Coronary artery (tissue), 2 donors: ENCODE measurements at regions not wholly inside any gene's neighbourhood (a gene's known extent, or its start where the extent isn't known, plus 50 kb on each side); places are given as distances from the start of the nearest gene placed in this dataset.

Source experiments
- DNase-seq: peaks from one replicate; pipeline ENCODE4 v3.0.0-alpha.2; 2017; ENCODE audit warnings: low spot score
- H3K27ac ChIP-seq, 2 donors: fragments of 200-600 bp; sonication (generic); one replicate each; pipeline ENCODE4 v1.5.1; 2016 to 2019
- H3K4me3 ChIP-seq: fragments of 200-600 bp; sonication (generic); 2 replicates; pipeline ENCODE4 v1.5.1; 2016; ENCODE audit warnings: mild to moderate bottlenecking, moderate library complexity
- CTCF ChIP-seq: fragments of 200-600 bp; sonication (generic); IDR thresholded peaks from one replicate; pipeline ENCODE4 v1.5.1; 2019; ENCODE audit warnings: antibody characterized with exemption

- Histone ChIP-seq H3K4me3 (no peak overlapping the region), H3K27ac (no peak overlapping the region)
- DNase-seq: no peak
- TF ChIP-seq CTCF: no peak
Observed at GRCh38 chr6:135575629-135576028, 78.1 kb upstream of the AHI1 start.

GRCh38 chr6:135576055-135576454, 78.5 kb upstream of the AHI1 start:
- no peak overlapping the region for H3K4me3 ChIP-seq
- DNase-seq: no peak
- TF ChIP-seq CTCF: no peak
- no peak overlapping the region for H3K27ac ChIP-seq

- no peak overlapping the region for H3K4me3 ChIP-seq
- TF ChIP-seq CTCF: no peak
- H3K27ac ChIP-seq: no peak overlapping the region
- DNase-seq: no peak
Observed at GRCh38 chr6:135577059-135577538, 79.6 kb upstream of the AHI1 start.

GRCh38 chr6:135578976-135579375, 81.4 kb upstream of the AHI1 start:
- no peak for DNase-seq
- no peak for TF ChIP-seq CTCF
- Histone ChIP-seq H3K27ac (no peak overlapping the region), H3K4me3 (no peak overlapping the region)

- DNase-seq: no peak
- Histone ChIP-seq H3K4me3 (no peak overlapping the region), H3K27ac (no peak overlapping the region)
- TF ChIP-seq CTCF: no peak
Observed at GRCh38 chr6:135581211-135581610, 83.7 kb upstream of the AHI1 start.

- no peak overlapping the region for H3K27ac ChIP-seq
- no peak for DNase-seq
- no peak for TF ChIP-seq CTCF
- no peak overlapping the region for H3K4me3 ChIP-seq
Observed at GRCh38 chr6:135583256-135583761, 85.8 kb upstream of the AHI1 start.

- TF ChIP-seq CTCF: no peak
- no peak for DNase-seq
- no peak overlapping the region for H3K27ac ChIP-seq
- H3K4me3 ChIP-seq: no peak overlapping the region
Observed at GRCh38 chr6:135586388-135586787, 88.8 kb upstream of the AHI1 start.
